H9 (cell line): ENCODE measurements at regions not wholly inside any gene's neighbourhood (a gene's known extent, or its start where the extent isn't known, plus 50 kb on each side); places are given as distances from the start of the nearest gene placed in this dataset.

ENCODE experiments used
- DNase-seq: peaks from one replicate; pipeline ENCODE4 v3.0.0-alpha.2; 2017
- H2AFZ ChIP-seq: one replicate; pipeline ENCODE4 v1.6.1; 2013; ENCODE audit warnings: mild to moderate bottlenecking, low read length, control low read depth, moderate library complexity
- H2AK5ac ChIP-seq: 2 replicates; pipeline ENCODE4 v1.6.1; 2013; ENCODE audit warnings: low read length, control low read depth, mixed read lengths; ENCODE audit not compliant: insufficient read length
- H2BK120ac ChIP-seq: one replicate; pipeline ENCODE4 v1.6.1; 2013; ENCODE audit warnings: low read depth, mild to moderate bottlenecking, low read length, control low read depth, inconsistent platforms; ENCODE audit not compliant: poor library complexity, severe bottlenecking
- H2BK12ac ChIP-seq: 2 replicates; pipeline ENCODE4 v1.6.1; 2013; ENCODE audit warnings: low read length, control low read depth, mixed read lengths, low read depth; ENCODE audit not compliant: insufficient read length
- H2BK15ac ChIP-seq: 2 replicates; pipeline ENCODE4 v1.6.1; 2013; ENCODE audit warnings: low read depth, low read length, control low read depth
- H2BK20ac ChIP-seq: one replicate; pipeline ENCODE4 v1.6.1; 2013; ENCODE audit warnings: low read depth, mild to moderate bottlenecking, low read length, control low read depth, inconsistent platforms; ENCODE audit not compliant: poor library complexity, severe bottlenecking
- H2BK5ac ChIP-seq: 2 replicates; pipeline ENCODE4 v1.6.1; 2013; ENCODE audit warnings: low read length, control low read depth, mixed read lengths; ENCODE audit not compliant: insufficient read length
- H3K14ac ChIP-seq: 2 replicates; pipeline ENCODE4 v1.6.1; 2013; ENCODE audit warnings: low read length, control low read depth; ENCODE audit not compliant: insufficient read depth
- H3K18ac ChIP-seq: 2 replicates; pipeline ENCODE4 v1.6.1; 2013; ENCODE audit warnings: low read depth, mild to moderate bottlenecking, mixed read lengths, low read length, control low read depth; ENCODE audit not compliant: insufficient read length
- H3K23ac ChIP-seq: 2 replicates; pipeline ENCODE4 v1.6.1; 2013; ENCODE audit warnings: low read length, control low read depth, mixed read lengths, low read depth; ENCODE audit not compliant: insufficient read length
- H3K23me2 ChIP-seq: 2 replicates; pipeline ENCODE4 v1.6.1; 2013; ENCODE audit warnings: low read depth, mild to moderate bottlenecking, mixed read lengths, low read length, control low read depth; ENCODE audit not compliant: insufficient read length, poor library complexity, severe bottlenecking
- H3K27ac ChIP-seq: 2 replicates; pipeline ENCODE4 v1.5.1; 2013; ENCODE audit warnings: low read length, control low read depth, mixed read lengths, low read depth; ENCODE audit not compliant: insufficient read length
- H3K27me3 ChIP-seq: 2 replicates; pipeline ENCODE4 v1.6.1; 2013; ENCODE audit warnings: low read length, control low read depth, inconsistent platforms; ENCODE audit not compliant: insufficient read depth
- H3K4ac ChIP-seq: 2 replicates; pipeline ENCODE4 v1.6.1; 2013; ENCODE audit warnings: low read depth, mild to moderate bottlenecking, control low read depth, inconsistent platforms, low read length, moderate library complexity
- H3K4me1 ChIP-seq: 2 replicates; pipeline ENCODE4 v1.6.1; 2013; ENCODE audit warnings: low read length, control low read depth, inconsistent platforms; ENCODE audit not compliant: insufficient read depth
- H3K4me2 ChIP-seq: 2 replicates; pipeline ENCODE4 v1.6.1; 2013; ENCODE audit warnings: low read length, control low read depth, mixed read lengths; ENCODE audit not compliant: insufficient read length, insufficient read depth
- H3K56ac ChIP-seq: 2 replicates; pipeline ENCODE4 v1.6.1; 2013; ENCODE audit warnings: low read depth, mild to moderate bottlenecking, mixed read lengths, low read length, control low read depth; ENCODE audit not compliant: insufficient read length
- H3K79me1 ChIP-seq: 2 replicates; pipeline ENCODE4 v1.6.1; 2013; ENCODE audit warnings: low read depth, mild to moderate bottlenecking, moderate library complexity, low read length, control low read depth, inconsistent platforms; ENCODE audit not compliant: insufficient read depth, poor library complexity, severe bottlenecking
- H3K79me2 ChIP-seq: 2 replicates; pipeline ENCODE4 v1.6.1; 2013; ENCODE audit warnings: low read length, control low read depth, inconsistent platforms; ENCODE audit not compliant: insufficient read depth
- H3K9ac ChIP-seq: 2 replicates; pipeline ENCODE4 v1.6.1; 2013; ENCODE audit warnings: low read length, control low read depth, mixed read lengths; ENCODE audit not compliant: insufficient read length; ENCODE audit errors: extremely low read depth
- H3K9me3 ChIP-seq: one replicate; pipeline ENCODE4 v1.6.1; 2013; ENCODE audit warnings: low read depth, low read length, inconsistent platforms; ENCODE audit not compliant: control insufficient read depth
- H3T11ph ChIP-seq: one replicate; pipeline ENCODE4 v1.6.1; 2013; ENCODE audit warnings: mild to moderate bottlenecking, low read length, control low read depth, inconsistent platforms
- H4K20me1 ChIP-seq: one replicate; pipeline ENCODE4 v1.6.1; 2013; ENCODE audit not compliant: control insufficient read depth, insufficient read length, insufficient read depth
- H4K5ac ChIP-seq: 2 replicates; pipeline ENCODE4 v1.6.1; 2013; ENCODE audit warnings: low read depth, mild to moderate bottlenecking, mixed read lengths, low read length, control low read depth; ENCODE audit not compliant: insufficient read length
- H4K8ac ChIP-seq: replicated peaks from 2 replicates; pipeline ENCODE4 v1.6.1; 2013; ENCODE audit warnings: low read length, control low read depth, mixed read lengths, low read depth; ENCODE audit not compliant: insufficient read length
- H4K91ac ChIP-seq: 2 replicates; pipeline ENCODE4 v1.6.1; 2013; ENCODE audit warnings: low read depth, mild to moderate bottlenecking, moderate library complexity, mixed read lengths, low read length, control low read depth; ENCODE audit not compliant: insufficient read length
- H3K27ac Mint-ChIP-seq, 3 experiments: 2 replicates in 2 of 3; 3 replicates in 1 of 3; pipeline ENCODE4 v1.8.0; 2020 to 2021; ENCODE audit warnings: mixed read lengths in 3 of 3, mild to moderate bottlenecking in 1 of 3, moderate library complexity in 1 of 3
- H3K27me3 Mint-ChIP-seq: 2 replicates; pipeline ENCODE4 v1.8.0; 2021; ENCODE audit warnings: low read depth, mild to moderate bottlenecking, moderate library complexity, mixed read lengths
- H3K36me3 Mint-ChIP-seq, 3 experiments: 2 replicates in 2 of 3; 3 replicates in 1 of 3; pipeline ENCODE4 v1.8.0; 2020 to 2021; ENCODE audit warnings: low read depth in 3 of 3, mixed read lengths in 3 of 3; ENCODE audit not compliant: insufficient read depth in 1 of 3
- H3K4me1 Mint-ChIP-seq, 2 experiments: 2 replicates each; pipeline ENCODE4 v1.8.0; 2020; ENCODE audit warnings: mixed read lengths in 2 of 2
- H3K4me3 Mint-ChIP-seq, 2 experiments: 2 replicates in 1 of 2; 3 replicates in 1 of 2; pipeline ENCODE4 v1.8.0; 2020 to 2021; ENCODE audit warnings: mild to moderate bottlenecking in 2 of 2, mixed read lengths in 2 of 2, moderate library complexity in 1 of 2
- H3K9me3 Mint-ChIP-seq, 2 experiments: 2 replicates in 1 of 2; 3 replicates in 1 of 2; pipeline ENCODE4 v1.8.0; 2020; ENCODE audit warnings: mild to moderate bottlenecking in 2 of 2, mixed read lengths in 2 of 2, moderate library complexity in 1 of 2
- WGBS: extraction: QIAGEN DNeasy Blood & Tissue Kit; methylation state at CpG from one replicate; pipeline ENCODE4 v1.1.7; 2013; ENCODE audit warnings: missing lambda C conversion rate, low lambda C conversion rate, mixed read lengths; ENCODE audit not compliant: insufficient read length; ENCODE audit errors: extremely low coverage; 5-methylcytosine and 5-hydroxymethylcytosine counted together
- TF ChIP-seq, protein P1 (sequence below): fragments of 200-600 bp; sonication (generic); conservative IDR thresholded peaks from 3 replicates; pipeline ENCODE4 v1.8.0; 2021; ENCODE audit warnings: antibody characterized with exemption, mild to moderate bottlenecking

DNA sequence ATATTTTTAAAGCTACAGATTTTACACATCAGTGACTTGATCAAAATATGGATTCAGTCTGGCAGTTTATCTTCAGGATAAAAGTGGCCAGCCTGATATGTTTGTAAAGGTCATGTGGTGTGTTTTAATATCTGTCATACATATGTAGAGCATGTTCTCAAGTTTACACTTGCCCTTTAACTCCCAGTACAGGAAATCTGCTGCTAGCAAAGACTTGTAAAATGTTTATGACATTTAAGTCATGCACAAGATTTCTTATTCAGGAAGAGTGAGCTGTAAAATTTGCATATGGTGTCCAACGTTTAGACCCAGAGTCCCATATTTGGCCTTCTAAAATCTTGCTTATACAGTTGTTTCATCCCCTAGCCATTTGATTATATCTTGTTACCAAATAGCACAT, 197.5 kb upstream of the FLRT2 start:
- H2BK5ac ChIP-seq = no peak overlapping the region
- no peaks in the 10 kb centered on the region for H4K20me1 ChIP-seq
- H3K9me3 ChIP-seq = no peaks in the 10 kb centered on the region
- H3K36me3 Mint-ChIP-seq = no peaks in the 10 kb centered on the region
- H3K4ac ChIP-seq = no peak overlapping the region
- no peaks in the 10 kb centered on the region for H3K23me2 ChIP-seq
- no peak overlapping the region for H3K56ac ChIP-seq
- H3K27ac ChIP-seq = no peak overlapping the region
- H3K79me2 ChIP-seq = no peaks in the 10 kb centered on the region
- no peak overlapping the region for H3K4me3 Mint-ChIP-seq
- no peaks in the 10 kb centered on the region for H3K4me1 Mint-ChIP-seq
- no peaks in the 10 kb centered on the region for H3K4me1 ChIP-seq
- no peak overlapping the region for H3K9ac ChIP-seq
- no peaks in the 10 kb centered on the region for H3K9me3 Mint-ChIP-seq
- H4K91ac ChIP-seq = no peak overlapping the region
- H2BK15ac ChIP-seq = no peak overlapping the region
- no peak overlapping the region for H2AFZ ChIP-seq
- no peak for DNase-seq
- H3K27ac Mint-ChIP-seq = no peak overlapping the region
- H3K27me3 Mint-ChIP-seq = no peaks in the 10 kb centered on the region
- H2BK120ac ChIP-seq = no peak overlapping the region
- no peak overlapping the region for H4K8ac ChIP-seq
- no peak overlapping the region for H3K4me2 ChIP-seq
- no peak overlapping the region for H2AK5ac ChIP-seq
- WGBS = no CpG with 5 or more reads among the region's 1 CpG
- H3K18ac ChIP-seq = no peak overlapping the region
- no peak overlapping the region for H3K14ac ChIP-seq
- no peaks in the 10 kb centered on the region for H3K27me3 ChIP-seq
- no peak overlapping the region for H3T11ph ChIP-seq
- H2BK12ac ChIP-seq = no peak overlapping the region
- no peaks in the 10 kb centered on the region for H3K79me1 ChIP-seq
- no peak overlapping the region for H2BK20ac ChIP-seq
- no peak overlapping the region for H3K23ac ChIP-seq
- TF ChIP-seq, protein P1, sequence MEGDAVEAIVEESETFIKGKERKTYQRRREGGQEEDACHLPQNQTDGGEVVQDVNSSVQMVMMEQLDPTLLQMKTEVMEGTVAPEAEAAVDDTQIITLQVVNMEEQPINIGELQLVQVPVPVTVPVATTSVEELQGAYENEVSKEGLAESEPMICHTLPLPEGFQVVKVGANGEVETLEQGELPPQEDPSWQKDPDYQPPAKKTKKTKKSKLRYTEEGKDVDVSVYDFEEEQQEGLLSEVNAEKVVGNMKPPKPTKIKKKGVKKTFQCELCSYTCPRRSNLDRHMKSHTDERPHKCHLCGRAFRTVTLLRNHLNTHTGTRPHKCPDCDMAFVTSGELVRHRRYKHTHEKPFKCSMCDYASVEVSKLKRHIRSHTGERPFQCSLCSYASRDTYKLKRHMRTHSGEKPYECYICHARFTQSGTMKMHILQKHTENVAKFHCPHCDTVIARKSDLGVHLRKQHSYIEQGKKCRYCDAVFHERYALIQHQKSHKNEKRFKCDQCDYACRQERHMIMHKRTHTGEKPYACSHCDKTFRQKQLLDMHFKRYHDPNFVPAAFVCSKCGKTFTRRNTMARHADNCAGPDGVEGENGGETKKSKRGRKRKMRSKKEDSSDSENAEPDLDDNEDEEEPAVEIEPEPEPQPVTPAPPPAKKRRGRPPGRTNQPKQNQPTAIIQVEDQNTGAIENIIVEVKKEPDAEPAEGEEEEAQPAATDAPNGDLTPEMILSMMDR = no peak
- no peak overlapping the region for H4K5ac ChIP-seq
